VCaP (cell line): ENCODE measurements at regions not wholly inside any gene's neighbourhood (a gene's known extent, or its start where the extent isn't known, plus 50 kb on each side); places are given as distances from the start of the nearest gene placed in this dataset.

Experiments used
- H3K27ac ChIP-seq: fragments of 450-650 bp; 2 replicates; pipeline ENCODE4 v1.5.1; 2017
- TF ChIP-seq, protein P1 (sequence below): fragments of 450-650 bp; conservative IDR thresholded peaks from 2 replicates; pipeline ENCODE4 v1.5.1; 2017; ENCODE audit warnings: mild to moderate bottlenecking, moderate library complexity

- H3K27ac ChIP-seq, result no peak overlapping the region
- TF ChIP-seq, protein P1, sequence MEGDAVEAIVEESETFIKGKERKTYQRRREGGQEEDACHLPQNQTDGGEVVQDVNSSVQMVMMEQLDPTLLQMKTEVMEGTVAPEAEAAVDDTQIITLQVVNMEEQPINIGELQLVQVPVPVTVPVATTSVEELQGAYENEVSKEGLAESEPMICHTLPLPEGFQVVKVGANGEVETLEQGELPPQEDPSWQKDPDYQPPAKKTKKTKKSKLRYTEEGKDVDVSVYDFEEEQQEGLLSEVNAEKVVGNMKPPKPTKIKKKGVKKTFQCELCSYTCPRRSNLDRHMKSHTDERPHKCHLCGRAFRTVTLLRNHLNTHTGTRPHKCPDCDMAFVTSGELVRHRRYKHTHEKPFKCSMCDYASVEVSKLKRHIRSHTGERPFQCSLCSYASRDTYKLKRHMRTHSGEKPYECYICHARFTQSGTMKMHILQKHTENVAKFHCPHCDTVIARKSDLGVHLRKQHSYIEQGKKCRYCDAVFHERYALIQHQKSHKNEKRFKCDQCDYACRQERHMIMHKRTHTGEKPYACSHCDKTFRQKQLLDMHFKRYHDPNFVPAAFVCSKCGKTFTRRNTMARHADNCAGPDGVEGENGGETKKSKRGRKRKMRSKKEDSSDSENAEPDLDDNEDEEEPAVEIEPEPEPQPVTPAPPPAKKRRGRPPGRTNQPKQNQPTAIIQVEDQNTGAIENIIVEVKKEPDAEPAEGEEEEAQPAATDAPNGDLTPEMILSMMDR, result no peak
These were observed 123.5 kb upstream of the ZNF366 start for GRCh38 chr5:72630721-72631120.

GRCh38 chr5:72630081-72630480 lies 122.9 kb upstream of the ZNF366 start:
- no peak overlapping the region for H3K27ac ChIP-seq
- TF ChIP-seq, protein P1, result no peak

DNA sequence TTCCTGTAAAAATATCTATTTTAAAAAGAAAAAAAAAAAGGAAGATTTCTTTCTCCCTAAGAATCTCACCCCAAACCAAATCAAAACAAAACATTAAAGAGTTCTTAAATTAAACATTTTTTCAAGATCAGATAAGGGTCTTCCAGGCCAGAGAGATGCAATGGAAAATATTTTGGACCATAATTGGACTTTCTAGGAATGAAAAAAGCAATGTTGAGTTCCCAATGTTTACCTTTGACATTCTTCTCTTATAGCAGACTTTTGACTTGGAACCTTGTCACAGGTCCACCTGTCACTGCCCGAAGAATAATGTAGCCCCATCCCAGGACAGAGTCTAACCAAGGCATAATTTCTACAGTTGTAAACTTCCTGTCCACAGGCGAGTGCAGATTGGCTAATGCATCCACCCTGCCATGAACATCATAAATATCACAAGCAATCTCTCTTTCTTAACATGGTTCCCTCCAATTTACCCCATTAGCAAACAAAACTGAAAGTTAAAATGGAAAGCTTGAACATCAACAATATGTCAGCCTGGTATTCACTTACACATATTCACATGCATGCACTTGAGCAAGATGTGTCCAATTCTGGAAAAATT lies 121.7 kb upstream of the ZNF366 start:
- H3K27ac ChIP-seq, result no peak overlapping the region
- TF ChIP-seq, protein P1, result no peak

DNA sequence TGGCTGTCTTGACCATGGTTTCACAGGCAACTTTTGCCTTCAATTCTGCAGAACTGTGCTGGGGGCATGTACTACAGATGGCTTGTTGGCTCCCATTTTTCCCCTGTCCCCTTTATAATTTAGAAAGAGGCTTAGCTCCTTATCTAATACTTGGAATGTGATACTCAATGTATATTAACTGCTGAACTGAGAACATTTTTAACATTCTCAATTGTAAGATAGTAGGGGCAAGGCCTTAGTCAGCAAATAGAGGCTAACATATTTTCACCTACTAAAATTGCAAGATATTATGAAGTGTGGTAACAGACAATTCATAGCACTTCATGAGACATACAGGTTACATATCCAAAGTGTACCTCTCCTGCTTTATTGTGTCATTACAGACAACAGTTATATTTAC lies 118.1 kb upstream of the ZNF366 start:
- H3K27ac ChIP-seq, result no peak overlapping the region
- TF ChIP-seq, protein P1, result no peak

DNA sequence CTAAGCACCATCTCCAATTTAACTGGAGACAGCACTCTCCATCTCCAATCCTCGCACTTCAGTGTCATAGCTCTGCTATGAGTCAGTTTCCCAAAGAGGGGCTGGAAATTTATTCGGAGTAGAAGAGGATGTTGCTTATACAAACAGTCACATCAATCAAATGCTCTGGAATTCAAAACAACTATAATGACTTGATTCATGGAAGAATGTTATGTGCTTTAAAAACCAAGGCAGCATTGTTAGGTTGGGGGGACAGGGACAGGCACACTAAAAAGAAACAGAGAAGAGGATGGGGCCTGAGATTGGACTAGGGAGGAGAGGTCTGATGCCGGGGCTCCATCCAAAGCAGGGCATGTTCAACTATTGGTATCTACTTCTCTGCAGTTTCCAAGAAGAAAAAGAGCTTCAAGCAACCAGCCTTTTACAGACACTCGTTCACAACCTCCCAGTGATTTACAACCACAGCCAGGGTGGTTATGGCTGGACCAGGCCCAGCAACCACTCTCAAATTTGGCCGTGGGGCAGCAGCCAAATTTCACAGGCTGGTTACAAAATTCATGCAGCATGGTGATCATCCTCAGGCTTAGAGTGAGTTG lies 117.5 kb upstream of the ZNF366 start:
- H3K27ac ChIP-seq, result no peak overlapping the region
- TF ChIP-seq, protein P1, result no peak

DNA sequence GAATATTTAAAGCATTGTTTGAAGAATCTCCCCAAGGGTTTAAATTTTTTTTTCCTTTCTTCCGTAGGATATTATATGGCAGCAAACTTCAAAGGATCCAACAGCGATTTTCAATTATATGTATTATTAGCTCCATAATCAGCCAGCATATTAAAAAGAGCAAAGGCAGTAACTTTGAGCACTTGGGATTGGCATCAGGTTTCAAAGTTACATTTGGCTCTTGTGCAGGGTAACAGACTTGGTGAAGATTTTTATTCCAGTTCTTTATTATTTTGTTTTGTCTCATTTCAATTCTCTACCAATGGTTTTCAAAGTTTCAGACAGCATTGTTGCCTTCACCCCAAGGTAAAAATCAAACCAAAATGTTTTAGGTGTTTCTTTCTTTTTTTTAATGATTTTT lies 116.7 kb upstream of the ZNF366 start:
- H3K27ac ChIP-seq, result no peak overlapping the region
- TF ChIP-seq, protein P1, result no peak

DNA sequence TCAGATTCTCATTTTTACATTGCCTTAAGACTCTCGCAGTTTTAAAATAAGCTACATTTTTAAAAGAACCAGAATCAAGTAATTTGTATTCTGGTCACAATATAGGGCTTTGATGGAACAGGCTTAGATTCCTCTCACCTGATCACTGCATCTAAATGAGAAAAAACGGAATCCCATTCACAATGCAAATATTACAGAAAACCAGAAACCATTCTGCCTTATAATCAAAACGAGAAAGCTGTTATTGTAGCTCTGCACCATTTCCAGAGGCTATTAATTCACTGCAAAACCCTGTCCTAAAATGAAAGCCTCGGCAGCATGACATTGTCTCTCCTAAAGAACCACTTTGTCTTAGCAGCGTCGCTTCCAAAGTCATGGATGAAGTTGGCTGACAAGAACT lies 116.1 kb upstream of the ZNF366 start:
- no peak overlapping the region for H3K27ac ChIP-seq
- TF ChIP-seq, protein P1, result no peak
